Fibroblast of lung (primary cell): ENCODE measurements at regions not wholly inside any gene's neighbourhood (a gene's known extent, or its start where the extent isn't known, plus 50 kb on each side); places are given as distances from the start of the nearest gene placed in this dataset.

ENCODE experiments used
- DNase-seq, 2 donors: peaks; one replicate each; pipeline versions ENCODE4 v3.0.0 to v3.0.0-alpha.2; 2010; ENCODE audit warnings: low read depth in 2 of 2
- H2AFZ ChIP-seq: 2 replicates; pipeline ENCODE4 v1.5.1; 2012; ENCODE audit warnings: low read length, control low read depth, inconsistent platforms
- H3K27ac ChIP-seq: 2 replicates; pipeline ENCODE4 v1.5.1; 2011; ENCODE audit warnings: low read length, control low read depth; ENCODE audit not compliant: insufficient read depth
- H3K27me3 ChIP-seq: 2 replicates; pipeline ENCODE4 v1.5.1; 2011; ENCODE audit warnings: mild to moderate bottlenecking, low read length; ENCODE audit not compliant: control insufficient read depth, insufficient read depth
- H3K36me3 ChIP-seq: 2 replicates; pipeline ENCODE4 v1.5.1; 2011; ENCODE audit warnings: low read length; ENCODE audit not compliant: control insufficient read depth, insufficient read depth
- H3K4me1 ChIP-seq: 2 replicates; pipeline ENCODE4 v1.5.1; 2011; ENCODE audit warnings: low read length; ENCODE audit not compliant: control insufficient read depth, insufficient read depth; ENCODE audit errors: extremely low read depth
- H3K4me2 ChIP-seq: 2 replicates; pipeline ENCODE4 v1.5.1; 2011; ENCODE audit warnings: low read length, control low read depth; ENCODE audit not compliant: insufficient read depth; ENCODE audit errors: extremely low read depth
- H3K4me3 ChIP-seq, 4 experiments: fragments of 200-600 bp in 1 of 4; sonication (generic) in 1 of 4; replicated peaks in 1 of 4; 2 replicates each; pipeline ENCODE4 v1.5.1; 2011 to 2016; ENCODE audit warnings: low read length in 4 of 4, low read depth in 3 of 4, mild to moderate bottlenecking in 3 of 4, control low read depth in 2 of 4, inconsistent platforms in 1 of 4, mixed read lengths in 1 of 4; ENCODE audit not compliant: insufficient read depth in 1 of 4; ENCODE audit errors: control extremely low read depth in 1 of 4
- H3K79me2 ChIP-seq: 2 replicates; pipeline ENCODE4 v1.5.1; 2012; ENCODE audit warnings: mild to moderate bottlenecking, low read length, inconsistent platforms; ENCODE audit not compliant: control insufficient read depth, insufficient read depth
- H3K9ac ChIP-seq: 2 replicates; pipeline ENCODE4 v1.5.1; 2011; ENCODE audit warnings: mild to moderate bottlenecking, low read length, control low read depth; ENCODE audit not compliant: insufficient read depth
- H3K9me3 ChIP-seq: 2 replicates; pipeline ENCODE4 v1.5.1; 2012; ENCODE audit warnings: low read depth, low read length; ENCODE audit not compliant: control insufficient read depth, insufficient read depth
- H4K20me1 ChIP-seq: 2 replicates; pipeline ENCODE4 v1.5.1; 2011; ENCODE audit warnings: low read length; ENCODE audit not compliant: control insufficient read depth, insufficient read depth; ENCODE audit errors: extremely low read depth
- CTCF ChIP-seq, 2 donors: IDR thresholded peaks in 1 of 2; conservative IDR thresholded peaks in 1 of 2; 1 replicate in 1 of 2; 2 replicates in 1 of 2; pipeline ENCODE4 v1.5.1; 2011 to 2012; ENCODE audit warnings: low read length in 2 of 2, control low read depth in 1 of 2, inconsistent platforms in 1 of 2, low read depth in 1 of 2, mild to moderate bottlenecking in 1 of 2
- EZH2 ChIP-seq: IDR thresholded peaks from 2 replicates; pipeline ENCODE4 v1.5.1; 2012; ENCODE audit warnings: low read length, control low read depth, mild to moderate bottlenecking; ENCODE audit errors: missing control alignments

GRCh38 chr1:228823200-228823599 is 87.9 kb downstream of the RHOU start:
- Histone ChIP-seq H3K9ac (no peak overlapping the region), H3K4me1 (no peaks in the 10 kb centered on the region), H3K4me3 (no peak overlapping the region), H3K79me2 (no peaks in the 10 kb centered on the region), H4K20me1 (no peaks in the 10 kb centered on the region), H2AFZ (no peak overlapping the region), H3K27me3 (no peaks in the 10 kb centered on the region), H3K9me3 (no peaks in the 10 kb centered on the region), H3K4me2 (no peak overlapping the region), H3K36me3 (no peaks in the 10 kb centered on the region), H3K27ac (no peak overlapping the region)
- DNase-seq, result no peak
- no peak for TF ChIP-seq EZH2
- TF ChIP-seq CTCF (conservative IDR thresholded peaks at IDR 0.05 in 1 of 2, IDR thresholded peaks at IDR 0.05 in 1 of 2; ENCODE audit: low read depth in 1 of 2, low read length in 2 of 2), result no peak

- Histone ChIP-seq H3K9ac (no peak overlapping the region), H3K4me3 (no peak overlapping the region), H3K4me2 (no peak overlapping the region), H3K27me3 (no peaks in the 10 kb centered on the region), H3K4me1 (no peaks in the 10 kb centered on the region), H3K27ac (no peak overlapping the region), H3K36me3 (no peaks in the 10 kb centered on the region), H3K79me2 (no peaks in the 10 kb centered on the region), H3K9me3 (no peaks in the 10 kb centered on the region), H4K20me1 (no peaks in the 10 kb centered on the region), H2AFZ (no peak overlapping the region)
- TF ChIP-seq CTCF (conservative IDR thresholded peaks at IDR 0.05 in 1 of 2, IDR thresholded peaks at IDR 0.05 in 1 of 2; ENCODE audit: low read depth in 1 of 2, low read length in 2 of 2), result no peak
- no peak for TF ChIP-seq EZH2
- DNase-seq, result no peak
These were observed 89.1 kb downstream of the RHOU start for GRCh38 chr1:228824366-228824765.

- H3K79me2 ChIP-seq, result no peaks in the 10 kb centered on the region
- no peak overlapping the region for H3K4me2 ChIP-seq
- no peak for DNase-seq
- no peaks in the 10 kb centered on the region for H3K36me3 ChIP-seq
- H3K27me3 ChIP-seq, result no peaks in the 10 kb centered on the region
- no peaks in the 10 kb centered on the region for H3K4me1 ChIP-seq
- no peaks in the 10 kb centered on the region for H3K9me3 ChIP-seq
- H3K27ac ChIP-seq, result no peak overlapping the region
- no peak overlapping the region for H2AFZ ChIP-seq
- no peak overlapping the region for H3K4me3 ChIP-seq
- no peaks in the 10 kb centered on the region for H4K20me1 ChIP-seq
- no peak for TF ChIP-seq CTCF (conservative IDR thresholded peaks at IDR 0.05 in 1 of 2, IDR thresholded peaks at IDR 0.05 in 1 of 2; ENCODE audit: low read depth in 1 of 2, low read length in 2 of 2)
- TF ChIP-seq EZH2, result no peak
- no peak overlapping the region for H3K9ac ChIP-seq
These were observed 89.8 kb downstream of the RHOU start for GRCh38 chr1:228825041-228825440.
